GM13976 (cell line): ENCODE measurements at regions not wholly inside any gene's neighbourhood (a gene's known extent, or its start where the extent isn't known, plus 50 kb on each side); places are given as distances from the start of the nearest gene placed in this dataset.
"Not testable (repeated sequence)": the region's sequence is repeated elsewhere in the genome, so short reads cannot be mapped to it uniquely, and the experiment has no call there.

Experiments used
- DNase-seq: peaks from one replicate; pipeline ENCODE4 v3.0.0; 2012; ENCODE audit warnings: low spot score
- in situ Hi-C: fragments of 300-500 bp; cut with MboI; formaldehyde crosslinking; loops from one replicate; pipeline ENCODE4 v1.12.0; 2022; ENCODE audit warnings: low sequenced_read_pairs, mixed read lengths, inconsistent platforms; ENCODE audit not compliant: unreplicated experiment
- TF ChIP-seq, protein P1 (sequence below): IDR thresholded peaks from 2 replicates; pipeline ENCODE4 v1.5.1; 2012; ENCODE audit warnings: borderline replicate concordance, mild to moderate bottlenecking; ENCODE audit not compliant: insufficient read depth; ENCODE audit errors: extremely low read depth, missing control alignments, control extremely low read depth

DNA sequence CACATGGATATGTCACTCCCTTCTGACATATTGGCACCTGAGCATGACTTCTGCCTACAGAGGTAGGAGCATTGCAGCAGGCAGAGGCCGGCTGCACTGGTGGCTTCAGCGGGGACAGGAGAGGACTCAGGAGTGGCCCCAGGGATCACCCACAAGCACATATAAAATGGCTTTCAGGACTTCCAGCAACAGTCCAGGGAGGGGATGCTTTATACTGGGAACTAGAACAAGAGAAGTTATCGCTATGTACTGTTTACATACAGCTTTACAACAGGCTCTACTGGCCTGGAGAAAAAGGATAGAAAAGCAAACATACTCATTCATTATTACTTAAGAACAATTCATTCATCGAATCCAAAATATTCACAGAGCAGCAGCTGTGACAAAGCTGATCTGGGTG lies 337.8 kb downstream of the THBS2 start:
- no peak for DNase-seq
- TF ChIP-seq, protein P1, sequence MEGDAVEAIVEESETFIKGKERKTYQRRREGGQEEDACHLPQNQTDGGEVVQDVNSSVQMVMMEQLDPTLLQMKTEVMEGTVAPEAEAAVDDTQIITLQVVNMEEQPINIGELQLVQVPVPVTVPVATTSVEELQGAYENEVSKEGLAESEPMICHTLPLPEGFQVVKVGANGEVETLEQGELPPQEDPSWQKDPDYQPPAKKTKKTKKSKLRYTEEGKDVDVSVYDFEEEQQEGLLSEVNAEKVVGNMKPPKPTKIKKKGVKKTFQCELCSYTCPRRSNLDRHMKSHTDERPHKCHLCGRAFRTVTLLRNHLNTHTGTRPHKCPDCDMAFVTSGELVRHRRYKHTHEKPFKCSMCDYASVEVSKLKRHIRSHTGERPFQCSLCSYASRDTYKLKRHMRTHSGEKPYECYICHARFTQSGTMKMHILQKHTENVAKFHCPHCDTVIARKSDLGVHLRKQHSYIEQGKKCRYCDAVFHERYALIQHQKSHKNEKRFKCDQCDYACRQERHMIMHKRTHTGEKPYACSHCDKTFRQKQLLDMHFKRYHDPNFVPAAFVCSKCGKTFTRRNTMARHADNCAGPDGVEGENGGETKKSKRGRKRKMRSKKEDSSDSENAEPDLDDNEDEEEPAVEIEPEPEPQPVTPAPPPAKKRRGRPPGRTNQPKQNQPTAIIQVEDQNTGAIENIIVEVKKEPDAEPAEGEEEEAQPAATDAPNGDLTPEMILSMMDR: no peak
- in situ Hi-C loops: no loop called here

DNA sequence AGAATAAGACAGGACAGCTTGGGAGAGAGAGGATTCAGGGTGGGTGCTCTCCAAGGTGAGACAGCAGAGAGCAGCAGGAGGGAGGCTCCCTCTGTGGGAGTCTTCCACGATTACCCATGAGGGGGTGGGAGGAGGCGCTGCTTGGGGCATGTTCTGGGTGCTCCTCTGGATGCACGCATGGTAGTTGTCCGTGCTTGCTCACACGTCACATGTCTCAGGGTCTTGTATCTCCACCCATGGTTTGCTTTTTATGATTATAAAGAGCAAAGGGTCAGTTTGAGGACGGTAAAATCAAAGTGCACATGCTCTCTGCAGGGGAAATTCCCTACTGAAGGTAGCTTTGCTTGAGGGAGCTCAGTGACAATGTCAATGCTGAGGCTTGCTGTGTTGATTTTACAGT lies 338.4 kb downstream of the THBS2 start:
- in situ Hi-C loops: no loop called here
- TF ChIP-seq, protein P1: no peak
- DNase-seq: no peak

DNA sequence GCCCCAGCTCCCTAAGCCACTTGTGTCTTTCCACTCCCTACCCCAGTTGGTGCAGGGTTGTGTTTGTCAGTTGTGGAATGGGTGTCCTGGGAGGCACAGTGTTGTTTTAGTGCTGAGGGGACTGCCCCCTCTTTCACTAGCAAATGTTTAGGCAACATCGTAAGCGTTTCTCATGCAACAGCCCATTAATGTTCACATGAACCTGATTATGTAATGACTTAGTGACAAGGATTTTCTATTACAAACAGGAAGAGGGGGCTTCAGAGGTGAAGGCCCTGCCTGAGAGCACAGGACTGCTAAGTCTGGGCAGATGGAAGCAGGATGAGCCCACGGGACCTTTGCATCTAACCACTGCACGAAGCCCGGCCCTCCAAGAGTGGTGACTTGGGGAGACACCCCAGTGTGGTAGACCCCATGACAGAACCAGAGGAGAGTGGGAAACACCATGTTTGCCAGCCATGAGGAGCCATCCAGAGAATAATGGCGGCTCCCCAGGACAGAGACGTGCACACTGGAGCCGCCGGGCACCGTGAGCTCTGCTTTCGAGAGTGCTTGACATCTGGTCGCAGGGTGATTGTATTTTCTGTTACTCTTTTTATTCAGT lies 339.7 kb downstream of the THBS2 start:
- DNase-seq: no peak
- in situ Hi-C loops: no loop called here
- TF ChIP-seq, protein P1: no peak

DNA sequence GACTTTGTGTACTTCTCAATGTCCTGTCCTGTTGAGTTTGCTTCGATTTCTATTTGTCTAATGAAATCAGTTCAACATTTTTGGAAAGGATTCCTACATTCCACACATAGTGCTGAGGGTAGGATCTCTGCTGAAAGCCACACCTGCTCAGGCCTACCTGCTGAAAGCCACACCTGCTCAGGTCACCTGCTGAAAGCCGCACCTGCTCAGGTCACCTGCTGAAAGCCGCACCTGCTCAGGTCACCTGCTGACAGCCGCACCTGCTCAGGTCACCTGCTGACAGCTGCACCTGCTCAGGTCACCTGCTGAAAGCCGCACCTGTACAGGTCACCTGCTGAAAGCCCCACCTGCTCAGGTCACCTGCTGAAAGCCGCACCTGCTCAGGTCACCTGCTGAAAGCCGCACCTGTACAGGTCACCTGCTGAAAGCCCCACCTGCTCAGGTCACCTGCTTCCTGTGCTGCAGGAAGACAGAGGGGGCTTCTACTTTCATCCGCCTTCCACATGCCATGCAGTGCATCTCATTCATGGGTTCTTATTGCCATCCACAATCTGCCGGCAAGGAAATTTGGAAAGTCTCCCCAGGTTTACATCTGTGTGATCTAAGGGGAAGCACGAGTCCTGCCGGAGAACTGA lies 340.3 kb downstream of the THBS2 start:
- DNase-seq, in situ Hi-C loops: not testable (repeated sequence)

DNA sequence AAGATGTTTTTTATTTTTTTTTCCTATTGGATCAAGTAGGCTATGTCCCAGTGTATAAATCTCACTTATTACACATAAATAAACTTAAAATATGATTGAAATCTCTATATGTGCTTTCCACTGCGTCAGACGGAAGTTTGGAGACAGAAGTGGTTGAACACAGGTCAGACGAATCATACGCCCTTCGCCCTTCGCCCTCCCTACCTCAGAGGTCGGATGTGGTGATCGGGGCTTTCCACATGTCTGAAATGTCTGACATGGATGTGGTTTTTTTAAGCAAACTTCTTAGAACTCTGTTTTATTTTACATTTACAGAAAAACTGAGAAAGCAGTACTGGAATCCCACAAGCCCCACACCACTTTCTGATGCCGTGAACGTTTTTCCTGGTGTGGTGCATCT lies 344.4 kb downstream of the THBS2 start:
- in situ Hi-C loops: no loop called here
- DNase-seq: no peak
- TF ChIP-seq, protein P1: no peak

DNA sequence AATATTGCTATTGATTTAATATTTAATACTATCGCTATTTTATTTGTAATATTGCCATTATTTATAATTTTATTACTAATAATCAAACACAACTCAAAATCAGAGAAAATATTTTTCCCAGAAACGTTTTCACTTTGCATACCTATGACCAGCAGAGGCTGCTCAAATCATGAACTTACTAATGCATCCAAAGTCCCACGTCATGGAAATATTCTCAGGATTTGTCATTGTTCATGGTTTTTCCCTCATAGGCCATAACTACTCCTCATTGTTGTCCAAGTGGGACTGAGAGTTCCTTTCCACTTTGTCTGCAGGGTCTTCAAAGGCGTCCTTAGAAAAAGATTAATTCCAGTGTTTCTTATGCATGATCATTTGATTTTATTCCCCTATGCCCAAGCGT lies 344.8 kb downstream of the THBS2 start:
- TF ChIP-seq, protein P1: no peak
- no peak for DNase-seq
- in situ Hi-C loops: no loop called here

DNA sequence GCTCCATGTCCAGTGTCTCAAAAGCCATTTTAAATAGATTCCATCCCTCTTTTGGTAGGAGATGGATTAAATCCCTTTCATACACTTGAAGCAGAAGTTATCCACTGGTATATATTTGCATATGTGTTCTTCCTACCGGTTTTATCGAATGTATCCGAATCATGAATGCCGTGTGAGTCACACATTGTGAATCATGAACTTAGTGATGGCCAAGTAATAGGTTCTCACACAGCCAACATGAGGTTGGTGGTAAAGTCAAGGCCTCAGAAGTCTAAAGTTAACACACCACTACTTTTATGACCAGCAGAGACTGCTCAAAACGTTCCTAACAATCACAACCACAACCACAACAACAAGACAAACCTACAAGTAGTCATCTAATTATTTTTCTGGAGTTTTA lies 345.5 kb downstream of the THBS2 start:
- TF ChIP-seq, protein P1: no peak
- in situ Hi-C loops: no loop called here
- DNase-seq: no peak
